OCI-LY1 (cell line): ENCODE measurements at regions not wholly inside any gene's neighbourhood (a gene's known extent, or its start where the extent isn't known, plus 50 kb on each side); places are given as distances from the start of the nearest gene placed in this dataset.

Experiments used
- EZH2 ChIP-seq: fragments of 200-600 bp; sonication (generic), shearing (Covaris generic); IDR thresholded peaks from 2 replicates; pipeline ENCODE4 v1.8.0; 2017; ENCODE audit warnings: borderline replicate concordance, mixed run types, mild to moderate bottlenecking, antibody characterized with exemption, low read length, moderate library complexity, mixed read lengths
- TF ChIP-seq, protein P1 (sequence below): fragments of 200-600 bp; sonication (generic), shearing (Covaris generic); IDR thresholded peaks from 2 replicates; pipeline ENCODE4 v1.5.1; 2017; ENCODE audit warnings: mild to moderate bottlenecking, antibody characterized with exemption, low read length, moderate library complexity, mixed read lengths

DNA sequence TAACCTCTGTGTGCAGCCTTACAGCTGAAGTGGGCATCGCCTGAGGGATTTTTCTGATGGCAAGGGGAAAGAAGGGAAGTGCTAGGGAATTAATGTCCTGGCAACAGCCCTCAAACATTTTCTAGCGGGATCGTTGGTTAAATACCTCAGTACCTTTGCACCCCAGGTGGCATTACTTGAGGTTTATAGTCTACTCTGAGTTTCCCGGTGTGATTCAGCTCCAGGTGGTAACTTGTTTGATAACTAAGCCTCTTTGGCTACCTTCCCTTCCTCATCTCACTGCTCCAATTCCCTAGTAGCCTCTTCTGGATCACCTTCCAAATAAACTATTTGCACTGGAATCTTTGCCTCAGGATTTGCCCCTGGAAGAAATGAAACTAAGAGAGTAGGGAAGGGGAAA is 237.0 kb upstream of the SSTR1 start:
- no peak for TF ChIP-seq EZH2
- TF ChIP-seq, protein P1, sequence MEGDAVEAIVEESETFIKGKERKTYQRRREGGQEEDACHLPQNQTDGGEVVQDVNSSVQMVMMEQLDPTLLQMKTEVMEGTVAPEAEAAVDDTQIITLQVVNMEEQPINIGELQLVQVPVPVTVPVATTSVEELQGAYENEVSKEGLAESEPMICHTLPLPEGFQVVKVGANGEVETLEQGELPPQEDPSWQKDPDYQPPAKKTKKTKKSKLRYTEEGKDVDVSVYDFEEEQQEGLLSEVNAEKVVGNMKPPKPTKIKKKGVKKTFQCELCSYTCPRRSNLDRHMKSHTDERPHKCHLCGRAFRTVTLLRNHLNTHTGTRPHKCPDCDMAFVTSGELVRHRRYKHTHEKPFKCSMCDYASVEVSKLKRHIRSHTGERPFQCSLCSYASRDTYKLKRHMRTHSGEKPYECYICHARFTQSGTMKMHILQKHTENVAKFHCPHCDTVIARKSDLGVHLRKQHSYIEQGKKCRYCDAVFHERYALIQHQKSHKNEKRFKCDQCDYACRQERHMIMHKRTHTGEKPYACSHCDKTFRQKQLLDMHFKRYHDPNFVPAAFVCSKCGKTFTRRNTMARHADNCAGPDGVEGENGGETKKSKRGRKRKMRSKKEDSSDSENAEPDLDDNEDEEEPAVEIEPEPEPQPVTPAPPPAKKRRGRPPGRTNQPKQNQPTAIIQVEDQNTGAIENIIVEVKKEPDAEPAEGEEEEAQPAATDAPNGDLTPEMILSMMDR: no peak
